HUES48 (cell line): ENCODE measurements at regions not wholly inside any gene's neighbourhood (a gene's known extent, or its start where the extent isn't known, plus 50 kb on each side); places are given as distances from the start of the nearest gene placed in this dataset.

Source experiments
- H3K27ac ChIP-seq: one replicate; pipeline ENCODE4 v1.7.0; 2013; ENCODE audit warnings: low read depth, low read length, inconsistent platforms
- H3K27me3 ChIP-seq: 2 replicates; pipeline ENCODE4 v1.6.1; 2013; ENCODE audit warnings: mild to moderate bottlenecking, low read length; ENCODE audit not compliant: control insufficient read depth, insufficient read depth
- H3K36me3 ChIP-seq: 2 replicates; pipeline ENCODE4 v1.6.1; 2013; ENCODE audit warnings: low read length; ENCODE audit not compliant: control insufficient read depth, insufficient read depth
- H3K4me1 ChIP-seq: 2 replicates; pipeline ENCODE4 v1.6.1; 2013; ENCODE audit warnings: mild to moderate bottlenecking, low read length; ENCODE audit not compliant: control insufficient read depth, insufficient read depth
- H3K4me3 ChIP-seq: 2 replicates; pipeline ENCODE4 v1.5.1; 2013; ENCODE audit warnings: mild to moderate bottlenecking, low read depth, low read length
- H3K9ac ChIP-seq: 2 replicates; pipeline ENCODE4 v1.6.1; 2013; ENCODE audit warnings: mild to moderate bottlenecking, low read depth, low read length, moderate library complexity
- H3K9me3 ChIP-seq: 2 replicates; pipeline ENCODE4 v1.6.1; 2013; ENCODE audit warnings: low read length; ENCODE audit not compliant: control insufficient read depth, insufficient read depth

DNA sequence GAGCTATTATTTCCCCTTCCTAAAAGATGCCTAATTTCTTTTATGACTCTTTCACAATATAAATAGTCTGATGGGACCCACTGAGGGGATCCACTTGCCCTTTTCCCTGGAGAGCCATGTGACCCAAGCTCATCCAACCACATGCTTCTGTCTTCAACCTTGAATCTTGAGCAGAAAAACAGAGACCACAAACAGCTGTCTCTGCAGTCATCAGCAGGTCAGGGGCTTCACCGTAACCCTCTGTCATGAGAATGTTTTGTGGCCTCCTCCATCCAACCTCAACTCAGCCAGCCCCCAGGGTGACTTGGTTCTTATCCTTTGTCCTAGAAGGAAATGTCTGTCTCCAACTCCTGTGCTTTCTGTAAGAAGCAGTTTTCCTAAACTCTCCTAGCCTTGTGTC is 129.6 kb upstream of the POU2AF2 start:
- Histone ChIP-seq H3K9ac (no peak overlapping the region), H3K27me3 (no peaks in the 10 kb centered on the region), H3K36me3 (no peaks in the 10 kb centered on the region)

GRCh38 chr11:111114091-111114490 is 131.4 kb upstream of the POU2AF2 start:
- Histone ChIP-seq H3K27ac (no peak overlapping the region), H3K27me3 (no peaks in the 10 kb centered on the region), H3K9me3 (no peaks in the 10 kb centered on the region), H3K4me1 (no peaks in the 10 kb centered on the region), H3K4me3 (no peak overlapping the region), H3K9ac (no peak overlapping the region), H3K36me3 (no peaks in the 10 kb centered on the region)

More for the DNA sequence above, 129.6 kb upstream of the POU2AF2 start:
- no peaks in the 10 kb centered on the region for H3K4me1 ChIP-seq
- H3K4me3 ChIP-seq: no peak overlapping the region
- H3K27ac ChIP-seq: no peak overlapping the region
- H3K9me3 ChIP-seq: no peaks in the 10 kb centered on the region

- Histone ChIP-seq H3K9me3 (no peaks in the 10 kb centered on the region), H3K36me3 (no peaks in the 10 kb centered on the region), H3K4me1 (no peaks in the 10 kb centered on the region), H3K27ac (no peak overlapping the region), H3K9ac (no peak overlapping the region), H3K4me3 (no peak overlapping the region), H3K27me3 (no peaks in the 10 kb centered on the region)
These were observed 132.9 kb upstream of the POU2AF2 start for GRCh38 chr11:111112614-111113013.

GRCh38 chr11:111107501-111107900 is 138.0 kb upstream of the POU2AF2 start:
- H3K4me1 ChIP-seq: no peaks in the 10 kb centered on the region
- no peaks in the 10 kb centered on the region for H3K36me3 ChIP-seq
- no peak overlapping the region for H3K9ac ChIP-seq
- no peak overlapping the region for H3K4me3 ChIP-seq
- no peak overlapping the region for H3K27ac ChIP-seq
- H3K9me3 ChIP-seq: no peaks in the 10 kb centered on the region
- H3K27me3 ChIP-seq: no peaks in the 10 kb centered on the region

GRCh38 chr11:111106641-111107040 is 138.9 kb upstream of the POU2AF2 start:
- H3K4me3 ChIP-seq: no peak overlapping the region
- no peak overlapping the region for H3K9ac ChIP-seq
- H3K4me1 ChIP-seq: no peaks in the 10 kb centered on the region

DNA sequence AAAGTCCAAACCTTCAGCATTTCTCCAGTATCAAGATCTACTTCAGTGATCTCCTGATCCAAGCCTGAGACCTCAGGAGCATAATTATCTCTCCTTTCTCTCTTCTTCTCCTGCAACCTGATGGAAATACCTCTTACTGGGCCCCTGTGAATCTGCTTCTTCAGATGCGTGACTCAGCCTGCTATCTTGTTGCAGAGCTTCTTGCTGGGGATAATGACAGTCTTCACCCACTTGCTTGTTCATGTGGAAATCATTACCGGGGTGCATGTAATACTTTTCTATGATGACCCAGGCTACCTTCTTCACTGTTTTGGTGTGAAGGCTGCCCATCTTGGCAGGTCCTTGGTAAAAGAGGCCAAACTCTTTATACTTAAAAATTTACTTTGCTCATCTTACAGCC is 140.0 kb upstream of the POU2AF2 start:
- no peaks in the 10 kb centered on the region for H3K9me3 ChIP-seq
- H3K9ac ChIP-seq: no peak overlapping the region
- no peaks in the 10 kb centered on the region for H3K4me1 ChIP-seq
- no peak overlapping the region for H3K27ac ChIP-seq
- no peaks in the 10 kb centered on the region for H3K27me3 ChIP-seq
- H3K36me3 ChIP-seq: no peaks in the 10 kb centered on the region
- no peak overlapping the region for H3K4me3 ChIP-seq

More at GRCh38 chr11:111106641-111107040, 138.9 kb upstream of the POU2AF2 start:
- no peak overlapping the region for H3K27ac ChIP-seq
- no peaks in the 10 kb centered on the region for H3K27me3 ChIP-seq
- no peaks in the 10 kb centered on the region for H3K36me3 ChIP-seq
- H3K9me3 ChIP-seq: no peaks in the 10 kb centered on the region

DNA sequence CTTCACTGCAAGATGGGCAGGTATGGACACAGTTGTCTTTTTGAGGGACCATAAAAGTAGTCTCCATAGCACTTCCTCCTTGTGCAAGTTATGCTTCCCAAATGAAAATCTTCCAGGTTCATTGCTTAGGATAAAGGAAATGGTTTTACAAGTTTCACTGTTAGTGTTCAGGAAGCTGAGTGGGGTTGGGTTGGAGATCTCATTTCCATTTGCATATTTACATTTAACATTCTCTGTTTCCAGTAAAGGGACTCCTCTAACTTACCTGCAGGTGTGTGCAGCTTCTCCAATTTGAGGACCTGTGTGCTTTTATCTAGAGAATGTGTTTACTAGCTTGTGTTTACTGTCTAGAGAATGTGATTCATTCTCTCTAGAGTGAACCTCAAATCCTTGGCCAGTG is 141.3 kb upstream of the POU2AF2 start:
- H3K4me3 ChIP-seq: no peak overlapping the region
- H3K9ac ChIP-seq: no peak overlapping the region
- no peaks in the 10 kb centered on the region for H3K36me3 ChIP-seq
- H3K9me3 ChIP-seq: no peaks in the 10 kb centered on the region
- no peaks in the 10 kb centered on the region for H3K27me3 ChIP-seq
- H3K27ac ChIP-seq: no peak overlapping the region
- H3K4me1 ChIP-seq: no peaks in the 10 kb centered on the region

GRCh38 chr11:111101881-111102280 is 143.6 kb upstream of the POU2AF2 start:
- Histone ChIP-seq H3K4me1 (no peaks in the 10 kb centered on the region; the same call in 1 of the 2 replicates), H3K36me3 (no peaks in the 10 kb centered on the region), H3K9ac (no peak overlapping the region), H3K27ac (no peak overlapping the region), H3K27me3 (no peaks in the 10 kb centered on the region), H3K9me3 (no peaks in the 10 kb centered on the region), H3K4me3 (no peak overlapping the region)

GRCh38 chr11:111099028-111099713 is 146.4 kb upstream of the POU2AF2 start:
- no peaks in the 10 kb centered on the region for H3K9me3 ChIP-seq
- no peaks in the 10 kb centered on the region for H3K27me3 ChIP-seq
- no peak overlapping the region for H3K27ac ChIP-seq
- no peaks in the 10 kb centered on the region for H3K36me3 ChIP-seq
- H3K4me1 ChIP-seq: no peaks in the 10 kb centered on the region; the same call in 1 of the 2 replicates
- H3K4me3 ChIP-seq: no peak overlapping the region
- no peak overlapping the region for H3K9ac ChIP-seq

DNA sequence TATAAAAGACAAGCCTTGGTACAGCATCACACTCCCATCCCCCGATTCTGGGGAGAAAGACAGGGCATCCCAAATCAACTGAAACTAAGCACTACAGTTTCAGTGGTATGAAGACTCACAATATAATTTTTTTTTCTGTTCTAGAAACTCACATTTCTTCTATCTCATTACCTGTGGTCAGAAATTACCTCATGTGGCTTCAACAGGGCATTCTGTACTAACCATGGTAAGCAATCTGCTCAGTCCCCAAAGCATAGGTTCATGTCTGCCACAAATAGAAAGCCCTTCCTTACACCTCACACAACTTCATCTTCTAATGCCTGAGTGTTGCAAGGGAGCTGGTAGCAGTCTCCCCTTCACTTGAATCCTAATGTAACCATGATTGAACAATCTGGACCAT is 147.4 kb upstream of the POU2AF2 start:
- H3K27me3 ChIP-seq: no peaks in the 10 kb centered on the region
- H3K36me3 ChIP-seq: no peaks in the 10 kb centered on the region
- no peak overlapping the region for H3K9ac ChIP-seq
- H3K27ac ChIP-seq: no peak overlapping the region
- H3K4me3 ChIP-seq: no peak overlapping the region
- no peaks in the 10 kb centered on the region for H3K9me3 ChIP-seq
- H3K4me1 ChIP-seq: no peaks in the 10 kb centered on the region; the same call in 1 of the 2 replicates

- Histone ChIP-seq H3K27me3 (no peaks in the 10 kb centered on the region), H3K4me1 (no peaks in the 10 kb centered on the region; the same call in 1 of the 2 replicates), H3K36me3 (no peaks in the 10 kb centered on the region), H3K4me3 (no peak overlapping the region), H3K9ac (no peak overlapping the region), H3K9me3 (no peaks in the 10 kb centered on the region), H3K27ac (no peak overlapping the region)
These were observed 148.3 kb upstream of the POU2AF2 start for GRCh38 chr11:111097191-111097590.
